Activated CD8-positive, alpha-beta memory T cell treated with anti-CD3 and anti-CD28 coated beads, Interleukin-2, amount 50 U/mL, for 24 hours (primary cell): ENCODE measurements at regions not wholly inside any gene's neighbourhood (a gene's known extent, or its start where the extent isn't known, plus 50 kb on each side); places are given as distances from the start of the nearest gene placed in this dataset.

Source experiments
- DNase-seq: peaks from one replicate; pipeline ENCODE4 v3.0.0-alpha.2; 2020; ENCODE audit errors: extremely low read depth

GRCh38 chr1:34606504-34606903, 148.3 kb upstream of the GJB5 start:
- DNase-seq, result no peak

GRCh38 chr1:34610063-34610462, 144.8 kb upstream of the GJB5 start:
- DNase-seq, result no peak

GRCh38 chr1:34611571-34611970, 143.3 kb upstream of the GJB5 start:
- DNase-seq, result no peak

GRCh38 chr1:34612091-34612827, 142.6 kb upstream of the GJB5 start:
- DNase-seq, result no peak

- DNase-seq, result no peak
These were observed 137.3 kb upstream of the GJB5 start for GRCh38 chr1:34617321-34618118.

- no peak for DNase-seq
These were observed 136.5 kb upstream of the GJB5 start for GRCh38 chr1:34618381-34618780.

GRCh38 chr1:34619256-34619655, 135.6 kb upstream of the GJB5 start:
- no peak for DNase-seq

- DNase-seq, result no peak
These were observed 132.9 kb upstream of the GJB5 start for GRCh38 chr1:34621916-34622315.

GRCh38 chr1:34625521-34626015, 129.3 kb upstream of the GJB5 start:
- no peak for DNase-seq

GRCh38 chr1:34627465-34628240, 127.2 kb upstream of the GJB5 start:
- no peak for DNase-seq

- DNase-seq, result no peak
These were observed 123.7 kb upstream of the GJB5 start for GRCh38 chr1:34631126-34631525.

GRCh38 chr1:34639701-34640100, 115.1 kb upstream of the GJB5 start:
- DNase-seq, result no peak

- no peak for DNase-seq
These were observed 114.0 kb upstream of the GJB5 start for GRCh38 chr1:34640654-34641401.

- DNase-seq, result no peak
These were observed 112.2 kb upstream of the GJB5 start for GRCh38 chr1:34642679-34643078.

- DNase-seq, result no peak
These were observed 109.6 kb upstream of the GJB5 start for GRCh38 chr1:34645109-34645688.

- DNase-seq, result no peak
These were observed 108.9 kb upstream of the GJB5 start for GRCh38 chr1:34645919-34646318.

GRCh38 chr1:34648501-34648900, 106.3 kb upstream of the GJB5 start:
- DNase-seq, result no peak

GRCh38 chr1:34650090-34650489, 104.8 kb upstream of the GJB5 start:
- DNase-seq, result no peak

GRCh38 chr1:34650800-34651199, 104.0 kb upstream of the GJB5 start:
- DNase-seq, result no peak

- DNase-seq, result no peak
These were observed 101.7 kb upstream of the GJB5 start for GRCh38 chr1:34653110-34653509.

- no peak for DNase-seq
These were observed 99.5 kb upstream of the GJB5 start for GRCh38 chr1:34655206-34655874.
